Mesenteric fat pad (tissue), 1 donor: ENCODE measurements at regions not wholly inside any gene's neighbourhood (a gene's known extent, or its start where the extent isn't known, plus 50 kb on each side); places are given as distances from the start of the nearest gene placed in this dataset.
"Not testable (repeated sequence)": the region's sequence is repeated elsewhere in the genome, so short reads cannot be mapped to it uniquely, and the experiment has no call there.

Experiments
- DNase-seq: peaks from one replicate; pipeline ENCODE4 v3.0.0-alpha.2; 2020; ENCODE audit warnings: low spot score
- donor health status: DM: yes; HTN: yes; CAD: no.

DNA sequence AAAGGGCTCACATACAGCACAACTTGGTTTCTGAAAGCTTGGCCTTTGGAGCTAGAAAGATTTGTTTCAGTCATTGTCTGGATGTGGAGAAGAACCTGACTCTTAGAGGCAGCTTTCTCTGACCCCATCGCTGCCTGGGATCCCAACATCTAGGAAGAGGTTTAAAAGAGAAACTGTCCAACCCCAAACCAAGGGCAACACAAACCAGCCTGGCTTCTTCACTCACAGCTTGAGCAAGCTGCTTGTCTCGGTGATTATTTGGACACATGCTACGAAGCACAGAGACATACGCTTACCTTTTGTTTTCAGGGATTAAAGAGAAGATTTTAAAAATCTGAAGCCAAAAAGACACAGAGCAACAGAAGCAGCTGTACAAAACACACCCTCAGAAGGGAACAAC lies 109.8 kb downstream of the ETS2 start:
- no peak for DNase-seq

DNA sequence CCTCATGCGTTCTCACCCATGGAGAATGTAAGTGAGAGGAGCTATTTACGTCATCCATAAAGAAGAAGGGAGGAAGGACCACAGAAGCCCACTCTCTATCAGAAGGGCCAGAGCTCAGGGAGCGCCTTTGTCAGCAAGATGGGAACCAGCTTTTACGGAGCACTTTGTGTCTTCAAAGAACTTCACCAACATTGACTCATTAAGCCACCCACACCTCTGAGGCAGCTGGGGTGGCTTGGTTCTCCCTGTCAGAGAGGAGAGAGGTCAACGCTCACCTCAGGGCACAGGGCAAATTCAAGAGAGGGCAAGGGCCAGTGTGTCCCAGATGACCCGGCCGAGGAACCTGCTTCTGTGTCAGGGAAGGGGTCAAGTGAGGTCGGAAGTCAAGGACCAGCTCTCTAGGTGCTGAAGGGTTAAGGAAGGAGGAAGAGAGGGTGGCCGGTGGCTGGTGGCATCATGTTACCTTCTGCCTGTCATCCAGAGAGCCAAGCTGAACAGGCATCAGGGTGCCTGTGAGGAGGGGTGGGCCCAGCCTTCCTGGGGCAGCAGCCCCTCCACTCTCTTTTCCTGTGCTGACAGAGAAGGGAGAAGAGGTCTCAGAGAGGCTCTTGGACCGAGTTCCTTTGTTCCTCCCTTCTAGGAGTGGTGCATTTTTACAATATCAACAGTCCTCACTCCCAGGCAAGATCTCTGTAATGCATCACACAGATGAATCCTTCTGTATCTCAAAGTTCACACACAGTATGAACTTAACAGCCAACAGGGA lies 109.0 kb downstream of the ETS2 start:
- no peak for DNase-seq

DNA sequence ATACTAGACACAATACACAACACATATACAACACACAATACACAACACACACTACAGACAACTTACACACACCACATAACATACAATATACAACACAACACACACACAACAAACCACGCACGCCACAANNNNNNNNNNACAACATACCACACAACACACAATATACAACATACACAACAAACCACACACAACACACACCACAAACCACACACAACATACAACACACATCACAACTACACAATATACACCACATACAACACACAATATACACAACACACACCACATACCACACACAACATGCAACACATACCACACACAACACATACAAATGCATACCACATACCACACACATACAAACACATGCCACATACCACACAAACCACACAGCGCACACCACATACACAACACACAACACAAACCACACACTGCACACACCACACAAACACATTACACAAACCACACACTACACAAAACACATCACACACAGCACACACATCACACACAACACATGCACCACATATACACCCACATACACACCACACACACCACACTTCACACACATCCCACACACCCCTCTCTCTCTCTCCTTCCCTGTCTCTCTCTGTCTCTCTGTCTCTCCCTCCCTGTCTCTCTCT lies 108.3 kb downstream of the ETS2 start:
- no peak for DNase-seq

DNA sequence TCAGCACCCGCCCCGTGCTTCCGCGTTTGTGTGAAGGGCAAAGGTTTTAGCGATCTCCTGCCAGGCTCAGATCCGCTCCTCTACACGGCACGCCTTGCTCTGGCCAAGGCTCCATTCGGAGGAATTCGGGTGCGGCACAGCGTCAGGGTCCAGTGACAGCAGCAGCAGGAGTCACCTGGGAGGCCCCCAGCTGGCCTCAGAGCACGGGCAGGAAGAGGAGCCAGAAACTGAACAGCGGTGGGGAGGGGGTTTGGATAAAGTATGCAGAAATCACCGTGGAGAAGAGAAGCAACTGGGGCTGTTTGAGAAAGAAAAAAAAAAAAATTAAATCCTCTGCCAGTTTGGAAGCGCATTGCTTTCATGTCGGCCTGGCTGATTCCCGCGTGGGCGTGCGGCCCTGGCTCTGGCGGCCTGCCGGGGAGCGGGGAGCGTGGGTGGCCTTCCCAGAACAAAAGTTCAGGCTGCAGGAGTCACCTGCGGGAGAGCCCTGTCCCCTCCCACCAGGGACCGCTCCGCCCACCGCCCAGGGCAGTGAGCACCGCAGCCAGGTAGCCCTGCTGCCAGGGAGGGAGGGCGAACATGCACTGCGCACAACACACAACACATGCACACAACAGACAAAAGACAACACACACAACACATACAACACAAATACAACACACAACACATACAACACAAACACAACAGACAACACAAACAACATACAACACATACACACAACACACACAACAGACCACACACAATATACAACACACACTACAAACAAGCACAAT lies 107.6 kb downstream of the ETS2 start:
- no peak for DNase-seq

DNA sequence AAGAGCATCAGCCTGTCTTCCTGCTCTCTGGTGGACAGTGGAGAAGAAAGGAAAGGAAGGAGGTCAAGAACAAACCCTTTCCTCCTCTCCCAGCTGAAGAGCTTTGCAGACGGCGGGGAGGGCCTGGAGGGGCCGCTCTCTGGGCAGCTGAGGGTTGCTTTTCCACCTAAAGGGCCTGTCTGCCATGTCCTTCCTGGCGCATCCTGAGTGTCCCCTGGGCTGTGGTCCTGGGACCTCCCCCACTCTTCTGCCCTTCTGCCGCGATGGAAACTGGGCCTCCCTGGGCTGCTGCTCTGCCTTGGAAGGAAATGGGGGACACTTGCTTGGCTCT lies 107.0 kb downstream of the ETS2 start:
- no peak for DNase-seq

DNA sequence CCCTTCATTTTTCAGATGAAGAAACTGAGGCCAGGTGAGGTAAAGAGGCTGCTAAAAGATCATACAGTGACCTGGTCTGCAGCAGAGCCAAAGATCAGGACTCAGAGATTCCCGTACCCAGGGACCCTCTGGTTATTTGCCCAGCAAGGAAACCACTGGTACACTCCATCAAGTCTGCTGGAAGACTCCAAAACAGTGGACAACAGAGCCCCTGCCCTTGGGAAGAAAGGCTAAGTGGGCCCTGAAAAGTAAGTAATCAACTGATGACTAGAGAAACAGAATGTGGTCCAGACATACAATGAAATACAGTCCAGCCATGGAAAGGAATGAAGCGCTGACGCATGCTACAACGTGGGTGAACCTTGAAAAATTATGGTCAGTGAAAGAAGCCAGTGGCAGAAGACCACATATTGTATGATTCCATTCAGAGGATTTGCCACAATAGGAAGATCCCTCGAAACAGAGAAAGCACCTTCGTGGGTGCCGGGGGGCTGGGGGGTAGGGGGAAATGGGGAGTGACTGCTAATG lies 106.4 kb downstream of the ETS2 start:
- no peak for DNase-seq

DNA sequence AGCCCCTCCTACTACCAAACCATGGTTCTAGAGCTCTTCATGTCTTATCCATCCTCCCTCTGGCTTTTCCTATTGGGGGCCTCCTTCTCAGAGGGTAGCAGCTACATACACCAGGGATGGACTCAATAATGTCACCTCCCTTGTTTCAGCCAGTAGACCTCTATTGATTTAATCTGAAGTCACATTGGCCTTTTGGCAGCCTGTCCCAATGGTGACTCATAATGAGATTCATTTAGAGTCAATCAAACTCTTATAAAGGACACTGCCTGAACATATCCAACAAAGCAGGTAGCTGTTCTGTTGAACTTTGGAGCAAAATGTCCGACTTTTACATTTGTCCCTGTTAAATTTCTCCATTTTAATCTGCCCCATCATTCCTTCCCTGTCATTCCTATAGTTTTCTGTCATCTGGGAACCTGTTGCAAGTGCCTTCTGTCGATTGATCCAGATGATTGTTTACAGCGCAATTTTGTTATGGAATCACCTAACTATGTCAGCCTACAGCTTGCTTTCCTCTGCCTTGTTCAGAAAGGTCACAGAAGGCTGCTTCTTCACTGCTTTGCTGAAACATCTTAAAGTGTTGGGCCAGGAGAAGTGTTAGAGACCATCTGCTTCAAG lies 105.9 kb downstream of the ETS2 start:
- DNase-seq, result no peak

DNA sequence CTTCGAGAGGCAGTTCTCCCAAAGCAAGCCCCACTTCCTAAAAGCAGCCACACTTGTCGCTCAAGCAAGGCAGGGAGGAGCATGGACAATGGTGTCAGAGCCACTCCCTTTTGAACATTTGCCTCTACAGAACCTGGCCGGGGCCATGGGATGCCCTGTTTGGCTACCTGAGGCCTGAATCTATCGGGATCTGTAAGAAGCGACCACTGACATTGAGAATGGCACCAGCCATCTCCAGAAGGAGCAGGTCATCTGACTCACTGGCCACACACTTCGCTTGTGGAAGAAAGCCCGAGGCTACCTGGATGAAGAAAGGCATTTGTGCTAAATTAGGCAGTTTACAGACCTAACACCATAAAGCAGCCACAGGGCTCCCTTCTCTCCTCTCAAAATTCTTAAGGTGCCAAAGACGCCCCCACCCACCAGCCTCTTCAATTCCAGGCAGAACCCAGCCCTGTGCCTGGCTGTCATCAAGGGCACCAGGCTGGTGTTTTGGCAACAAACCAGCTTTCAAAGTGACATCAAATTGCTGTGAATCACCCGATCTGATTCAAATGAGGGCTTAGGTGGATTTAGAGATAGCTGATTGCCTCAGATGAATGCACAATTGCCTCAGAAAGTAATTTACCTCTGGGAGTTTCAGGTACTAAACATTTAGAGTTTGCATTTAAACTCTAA lies 104.8 kb downstream of the ETS2 start:
- no peak for DNase-seq

DNA sequence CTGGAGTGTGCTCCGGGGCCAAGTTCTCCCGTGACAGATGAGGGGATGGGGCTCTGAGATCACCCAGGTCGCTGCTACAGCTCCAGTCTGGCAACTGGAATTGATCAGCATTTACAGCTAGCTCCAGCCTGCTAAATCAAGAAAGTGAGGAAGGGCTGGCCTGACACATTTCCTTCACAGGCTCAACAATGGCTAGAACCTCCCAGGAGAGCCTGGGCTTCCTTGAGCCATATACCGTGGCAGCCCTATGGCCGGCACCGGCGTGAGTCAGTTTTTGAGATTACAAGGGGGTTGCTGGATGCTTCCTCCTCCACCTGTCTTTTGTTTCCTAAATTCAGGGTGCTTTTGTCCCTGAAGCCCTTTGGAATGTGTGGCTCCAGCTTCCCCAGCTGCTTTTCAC lies 104.2 kb downstream of the ETS2 start:
- DNase-seq, result no peak

DNA sequence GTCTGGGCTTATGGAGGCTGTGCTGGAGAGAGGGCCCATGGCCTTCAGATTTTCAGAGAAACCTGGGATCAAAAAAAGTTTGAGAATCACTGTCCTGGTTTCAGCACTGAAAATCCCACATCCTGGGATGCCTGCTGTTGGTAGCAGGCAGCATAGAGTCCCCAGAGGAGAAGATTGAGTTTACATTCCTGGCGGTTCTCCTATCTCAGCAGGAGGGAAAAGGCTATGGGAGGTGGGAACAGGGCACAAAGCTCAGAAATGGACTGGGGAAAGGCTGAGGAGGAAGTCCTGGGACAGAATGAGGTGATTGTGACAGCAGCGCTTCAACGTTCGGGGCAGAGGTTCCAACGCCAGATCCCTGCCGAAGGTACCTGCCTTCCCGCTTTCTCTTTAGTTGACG lies 103.4 kb downstream of the ETS2 start:
- DNase-seq, result no peak

DNA sequence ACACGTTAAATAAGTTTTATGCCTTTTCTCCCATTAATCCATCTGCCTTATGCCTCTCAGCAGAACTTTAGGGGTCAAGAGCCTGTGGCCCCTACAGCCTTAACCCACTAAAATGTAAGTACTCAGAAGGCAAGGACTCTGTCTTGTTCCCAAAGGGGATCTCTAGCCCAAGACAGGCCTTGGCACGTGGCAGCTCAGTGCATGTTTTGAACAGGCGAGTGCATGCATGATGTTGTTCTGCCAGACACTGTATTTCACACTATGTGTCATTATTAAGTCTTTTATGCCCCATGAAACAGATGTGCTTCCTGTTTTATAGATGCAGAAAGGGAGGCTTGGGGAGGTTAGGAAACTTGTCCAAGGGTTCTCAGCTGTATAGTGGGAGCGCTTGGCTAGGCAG lies 102.8 kb downstream of the ETS2 start:
- no peak for DNase-seq

DNA sequence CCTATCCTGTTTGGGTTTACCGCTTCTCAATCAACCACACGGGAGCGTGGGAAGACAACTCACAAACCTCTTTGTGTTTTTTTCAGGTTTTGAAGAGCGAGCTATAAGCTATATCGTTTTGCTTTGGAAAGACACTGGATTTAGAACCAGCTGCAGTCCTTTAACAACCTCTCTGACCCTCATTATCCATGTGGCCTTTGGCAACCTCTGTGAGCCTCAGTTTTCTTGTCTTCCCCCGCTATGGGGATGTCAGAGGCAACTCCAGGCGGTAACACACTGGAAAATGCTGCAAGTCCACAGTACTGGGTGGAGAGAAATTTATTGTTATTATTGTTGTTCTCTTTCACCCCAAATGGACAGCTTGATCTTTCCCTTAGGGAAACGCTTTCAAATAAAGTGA lies 100.0 kb downstream of the ETS2 start:
- DNase-seq, result no peak

DNA sequence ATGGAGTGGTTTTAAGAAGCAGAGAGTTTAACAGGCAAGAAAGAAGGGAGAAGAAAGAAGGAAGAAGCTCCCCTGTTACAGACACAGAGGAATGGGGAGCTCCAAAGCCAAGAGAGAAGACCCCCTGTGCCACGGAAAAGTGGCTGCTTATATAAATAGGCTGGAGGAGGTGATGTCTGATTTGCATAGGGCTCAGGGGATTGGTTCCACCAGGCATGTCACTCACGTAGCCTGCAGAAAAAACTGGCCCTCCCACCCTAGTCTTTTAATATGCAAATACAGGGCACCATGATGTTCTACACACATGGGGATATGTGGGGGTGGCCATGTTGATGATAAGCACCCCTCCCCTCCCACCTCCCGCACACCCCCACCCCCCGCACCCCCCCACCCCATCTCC lies 99.6 kb downstream of the ETS2 start:
- DNase-seq, result no peak

DNA sequence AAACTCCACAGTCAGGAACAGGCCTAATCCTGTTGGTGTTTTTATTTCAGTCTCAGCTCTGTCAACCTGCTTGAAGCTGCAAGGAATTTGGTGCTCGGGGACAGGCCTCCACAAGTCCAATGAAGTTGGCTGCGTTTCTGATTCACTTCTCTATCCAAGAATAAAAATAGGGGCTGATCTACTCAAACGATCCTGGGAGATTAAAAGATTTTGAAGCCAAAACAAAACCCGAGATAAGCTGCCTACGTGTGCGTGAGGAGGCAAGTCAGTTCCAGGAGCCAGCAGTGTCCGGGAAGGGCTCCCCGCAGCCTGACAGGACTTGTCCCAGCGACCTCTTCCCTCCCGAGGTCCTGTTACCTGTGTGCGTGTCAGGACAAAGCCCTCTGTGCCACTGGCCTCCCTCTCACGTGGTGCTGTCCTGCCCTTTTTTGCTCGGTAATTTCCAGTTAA lies 98.0 kb downstream of the ETS2 start:
- DNase-seq, result no peak

DNA sequence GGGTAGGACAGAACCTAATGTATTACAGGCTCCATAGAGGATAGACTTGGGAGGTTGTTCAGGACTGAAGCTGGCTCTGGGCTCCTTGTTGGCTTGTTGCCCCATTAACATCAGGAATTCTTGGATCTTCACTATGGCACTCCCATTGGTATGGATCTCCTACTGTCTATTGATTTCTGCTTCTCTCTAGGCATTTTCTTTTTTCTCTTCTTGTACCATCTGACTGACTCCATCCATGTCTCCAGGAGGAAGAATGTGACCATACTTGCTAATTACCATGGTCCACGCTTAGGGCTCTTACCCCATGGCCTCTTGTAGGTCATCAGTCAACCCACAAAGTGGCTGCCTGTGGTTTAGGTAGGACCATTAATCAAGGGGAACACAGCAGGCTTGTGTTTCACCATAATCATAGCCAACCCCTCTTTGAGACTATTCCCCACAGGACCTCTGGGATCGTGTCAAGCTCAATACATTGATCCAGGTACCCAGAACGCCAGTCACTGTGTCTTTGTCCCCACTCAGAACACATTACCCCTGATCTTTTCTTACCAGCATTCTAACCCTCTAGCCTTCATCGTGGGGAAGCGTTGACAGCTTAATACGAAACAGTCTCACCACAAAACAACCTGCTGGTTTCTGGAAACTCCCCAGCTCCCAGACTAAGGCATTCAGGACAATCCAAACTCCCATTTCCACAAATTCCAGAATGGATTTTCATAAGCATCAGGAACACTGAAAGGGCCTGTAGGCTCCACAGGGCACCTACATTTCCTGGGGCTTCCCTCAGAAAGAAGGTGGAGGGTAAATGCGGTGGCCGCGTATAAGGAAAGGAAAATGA lies 97.1 kb downstream of the ETS2 start:
- DNase-seq, result no peak

DNA sequence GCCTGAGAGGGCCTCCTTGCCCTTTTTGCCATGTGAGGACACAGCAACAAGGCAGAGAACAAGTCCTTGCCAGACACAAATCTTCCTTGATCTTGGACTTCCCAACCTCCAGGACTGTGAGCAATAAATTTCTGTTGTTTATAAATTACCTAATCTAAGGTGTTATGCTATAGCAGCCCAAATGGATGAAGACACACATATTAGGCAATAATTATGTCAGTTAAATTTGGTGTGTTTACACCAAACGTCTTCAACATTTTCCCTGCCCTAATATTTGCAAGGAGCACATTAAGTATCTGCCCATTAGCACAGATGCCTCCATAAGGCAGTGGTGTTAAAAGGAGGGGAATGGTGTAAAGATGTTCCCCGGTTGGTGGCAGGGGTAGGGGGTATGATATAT lies 94.8 kb downstream of the ETS2 start:
- no peak for DNase-seq

DNA sequence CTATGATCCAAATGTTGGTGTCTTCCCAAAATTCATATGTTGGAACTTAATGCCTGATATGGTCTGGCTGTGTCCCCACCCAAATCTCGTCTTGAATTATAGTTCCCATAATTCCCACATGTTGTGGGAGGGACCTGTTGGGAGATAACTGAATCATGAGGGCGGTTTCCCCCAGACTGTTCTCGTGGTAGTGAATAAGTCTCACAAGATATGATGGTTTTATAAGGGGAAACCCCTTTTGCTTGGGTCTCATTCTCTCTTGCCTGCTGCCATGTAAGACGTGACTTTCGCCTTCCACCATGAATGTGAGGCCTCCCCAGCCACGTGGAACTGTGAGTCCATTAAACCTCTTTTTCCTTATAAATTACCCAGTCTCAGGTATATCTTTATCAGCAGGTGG lies 94.3 kb downstream of the ETS2 start:
- not testable (repeated sequence) for DNase-seq

DNA sequence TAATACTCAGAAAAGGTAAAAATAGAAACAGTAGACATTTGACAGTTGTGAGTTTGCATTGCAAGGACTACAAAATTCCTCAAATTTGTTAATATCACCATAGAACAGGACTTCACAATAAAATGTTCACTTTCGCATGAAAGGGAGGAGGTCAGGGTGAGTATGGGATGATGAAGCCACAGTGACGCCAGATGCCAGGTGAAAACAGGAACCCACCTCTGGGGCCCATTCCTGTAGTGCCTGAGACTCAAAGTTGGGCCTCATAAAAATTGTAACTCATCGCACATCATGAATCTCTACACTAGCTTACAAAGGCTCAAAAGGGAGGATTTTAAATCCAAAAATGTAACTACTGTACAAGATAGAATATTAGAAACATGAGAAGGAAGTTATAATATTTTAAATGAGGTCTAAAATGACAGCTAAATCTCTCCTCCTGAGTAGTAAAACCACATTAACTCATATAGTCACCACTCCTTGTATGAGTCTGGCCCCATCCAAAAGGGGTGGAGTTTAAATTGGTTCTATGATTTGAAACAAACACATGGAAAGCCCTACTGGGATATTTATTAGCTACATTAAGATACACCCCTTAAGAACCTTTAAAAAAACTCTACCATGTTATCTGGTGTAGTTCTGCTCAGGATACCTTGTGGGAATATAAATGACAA lies 93.7 kb downstream of the ETS2 start:
- no peak for DNase-seq

DNA sequence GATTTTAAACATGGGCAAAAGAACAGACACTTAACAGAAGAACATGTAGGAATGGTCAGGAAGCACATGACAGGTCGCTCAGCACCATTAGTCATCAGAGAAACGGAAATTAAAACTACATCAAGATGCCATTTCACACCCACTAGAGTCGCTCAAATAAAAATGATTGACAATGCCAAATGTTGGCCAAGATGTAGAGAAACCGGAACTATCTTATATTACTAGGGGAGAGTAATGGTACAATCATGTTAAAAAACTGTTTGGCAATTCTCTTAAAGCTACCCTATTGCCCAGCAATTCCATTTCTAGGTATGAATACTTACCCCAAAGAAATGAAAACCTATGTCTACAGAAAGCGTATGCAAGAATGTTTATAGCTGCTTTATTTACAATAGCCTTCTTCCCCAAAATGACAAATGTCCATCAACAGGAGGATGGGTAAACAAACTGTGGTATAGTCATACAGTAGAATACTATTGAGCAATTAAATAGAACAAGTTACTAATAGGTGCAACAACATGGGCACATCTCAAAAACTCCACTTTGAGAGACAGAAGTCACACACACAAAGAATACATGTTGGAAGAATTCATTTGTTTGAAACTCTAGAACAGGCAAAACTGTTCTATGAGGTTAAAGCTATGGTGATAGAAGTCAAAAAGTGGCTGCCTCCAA lies 92.8 kb downstream of the ETS2 start:
- DNase-seq, result no peak
